ENCODE measurements at regions not wholly inside any gene's neighbourhood (a gene's known extent, or its start where the extent isn't known, plus 50 kb on each side); places are given as distances from the start of the nearest gene placed in this dataset.

DNA sequence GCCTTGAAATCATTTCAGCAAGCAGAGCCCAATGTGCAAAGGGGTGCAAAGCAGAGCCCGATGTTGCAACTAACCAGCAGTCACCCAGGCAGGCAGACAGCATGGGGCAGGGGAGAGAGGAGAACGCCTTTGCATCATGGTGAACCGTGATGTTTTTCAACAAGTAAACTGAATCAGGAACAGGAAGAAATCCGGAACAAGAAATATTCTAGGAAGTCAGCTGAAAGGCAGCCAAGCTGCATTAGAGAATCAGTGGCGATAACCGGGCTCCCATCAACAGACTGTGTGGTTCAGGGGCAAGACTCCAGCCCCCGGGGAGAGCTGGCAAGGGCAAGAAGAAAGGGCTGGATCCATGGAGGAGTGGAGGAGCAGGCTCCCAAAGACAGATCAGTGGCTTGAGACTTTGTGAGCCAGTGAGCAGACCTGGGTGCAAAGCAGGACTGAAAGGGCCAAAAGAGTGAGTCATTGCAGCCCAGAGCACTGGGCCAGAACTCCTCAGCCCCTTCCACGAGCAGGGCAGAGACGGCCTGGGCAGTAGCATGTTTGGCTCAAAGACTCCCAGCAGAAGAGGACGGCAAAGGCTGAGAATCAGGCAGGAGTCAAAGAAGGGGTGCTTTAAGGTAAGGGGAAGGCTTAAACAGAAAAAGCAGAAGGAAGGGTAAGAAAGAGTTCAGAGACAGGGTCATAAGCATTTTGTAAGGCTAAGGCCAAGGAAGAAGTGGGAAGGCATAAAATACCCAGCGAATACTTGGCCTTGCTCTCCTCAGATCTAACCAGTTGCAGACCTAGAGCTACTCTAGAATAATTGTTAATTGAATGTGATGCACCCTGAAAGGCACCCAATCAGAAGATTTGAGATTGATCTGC, 155.0 kb downstream of the SETD4 start:
- no peak for DNase-seq (ENCODE audit: low read depth in 3 of 3, low spot score in 2 of 3)

DNA sequence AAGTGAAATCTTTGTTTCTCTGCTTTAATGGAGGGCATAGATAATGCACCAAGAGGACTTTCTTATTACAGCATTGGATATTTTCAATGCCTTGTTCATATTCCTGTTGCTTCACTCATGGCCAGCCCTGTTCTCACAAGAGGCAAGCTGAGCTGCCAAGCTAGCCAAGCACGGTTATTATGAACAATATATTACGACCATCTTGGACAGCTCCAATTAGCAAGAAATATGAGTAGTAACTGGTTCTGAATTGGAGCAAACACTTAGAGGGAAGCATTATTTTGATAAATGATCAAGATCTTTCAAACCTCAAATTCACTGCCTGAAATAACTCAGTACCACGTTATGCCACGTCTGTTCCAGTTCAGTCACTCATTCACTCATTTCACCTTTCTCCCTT, 159.8 kb downstream of the SETD4 start:
- no peak for DNase-seq (ENCODE audit: low read depth in 3 of 3, low spot score in 2 of 3)

DNA sequence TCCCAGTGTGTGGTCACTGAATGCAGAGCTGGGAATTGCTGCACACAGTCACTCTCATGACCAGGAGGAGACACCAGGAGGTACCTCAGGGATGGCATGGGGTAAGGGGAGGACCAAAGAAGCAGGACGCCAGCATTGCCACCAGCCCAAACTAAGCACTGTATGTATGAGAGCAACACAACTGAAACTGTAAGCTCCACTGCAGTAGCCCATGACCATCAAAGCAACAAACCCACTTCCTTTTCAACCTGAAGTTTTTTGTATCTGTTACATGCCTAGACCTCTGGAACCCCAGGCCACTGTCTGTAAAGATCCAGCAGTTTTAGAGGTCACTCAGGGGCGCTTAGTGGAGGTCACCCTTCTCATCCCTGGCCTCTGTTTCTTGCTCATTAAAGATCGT, 164.3 kb downstream of the SETD4 start:
- DNase-seq (ENCODE audit: low read depth in 3 of 3, low spot score in 2 of 3): no peak

DNA sequence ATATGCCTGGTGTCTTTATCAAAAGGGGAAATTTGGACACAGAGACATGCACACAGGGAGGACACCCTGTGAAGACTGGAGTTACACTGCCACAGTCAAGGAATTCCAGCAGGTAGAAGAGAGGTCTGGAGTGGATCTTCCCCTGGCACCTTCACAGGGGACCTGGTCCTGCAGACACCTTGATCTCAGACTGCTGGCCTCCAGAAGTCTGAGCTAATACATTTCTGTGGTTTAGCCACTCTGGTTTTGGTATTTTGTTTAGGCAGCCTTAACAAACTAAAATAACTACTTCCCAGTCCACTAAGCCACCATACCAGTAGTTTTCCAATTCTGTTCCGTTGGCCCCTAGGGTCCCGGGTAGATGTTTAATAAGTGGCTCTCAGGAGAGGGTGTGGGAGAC, 164.7 kb downstream of the SETD4 start:
- DNase-seq (ENCODE audit: low read depth in 3 of 3, low spot score in 2 of 3): no peak

DNA sequence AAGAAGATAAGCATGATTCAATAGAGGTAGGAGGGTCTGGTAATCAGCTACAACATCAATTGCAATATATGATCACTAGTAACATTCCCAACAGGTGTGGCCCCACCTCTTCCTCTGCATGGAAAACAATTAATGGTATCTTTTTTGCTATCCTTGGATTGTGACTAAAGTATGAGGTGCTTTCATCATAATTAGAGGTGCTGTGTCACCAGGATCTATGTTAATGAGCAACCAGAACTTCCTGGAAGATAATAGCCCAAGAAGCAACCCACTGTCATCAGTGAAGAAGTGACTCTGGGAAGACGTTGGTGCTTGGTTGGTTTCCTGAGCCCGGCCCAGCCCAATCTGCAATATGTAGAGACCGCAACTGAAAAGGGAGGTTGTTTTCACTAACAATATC, 167.2 kb downstream of the SETD4 start:
- no peak for DNase-seq (ENCODE audit: low read depth in 3 of 3, low spot score in 2 of 3)

DNA sequence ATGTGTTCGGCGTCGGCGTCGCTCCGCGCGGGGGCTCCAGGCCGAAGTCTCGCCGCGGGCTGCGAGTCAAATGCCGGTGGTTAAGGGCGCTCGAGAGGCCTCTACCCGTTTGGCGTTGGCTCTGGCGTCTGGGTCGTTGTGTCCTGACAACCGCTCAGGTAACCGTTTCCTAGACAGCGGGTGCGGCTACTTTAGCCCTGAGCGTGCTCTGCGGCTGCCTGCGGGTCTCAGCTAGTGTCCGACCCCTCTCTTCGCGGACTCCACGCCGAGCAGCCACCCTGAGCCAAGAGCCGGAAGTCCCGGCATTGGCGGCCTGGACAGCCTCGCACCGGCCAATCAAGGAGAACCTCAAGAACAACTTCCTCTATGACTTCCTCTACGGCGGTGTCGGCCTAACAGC, 173.4 kb downstream of the SETD4 start:
- DNase-seq (ENCODE audit: low read depth in 3 of 3, low spot score in 2 of 3): no peak

DNA sequence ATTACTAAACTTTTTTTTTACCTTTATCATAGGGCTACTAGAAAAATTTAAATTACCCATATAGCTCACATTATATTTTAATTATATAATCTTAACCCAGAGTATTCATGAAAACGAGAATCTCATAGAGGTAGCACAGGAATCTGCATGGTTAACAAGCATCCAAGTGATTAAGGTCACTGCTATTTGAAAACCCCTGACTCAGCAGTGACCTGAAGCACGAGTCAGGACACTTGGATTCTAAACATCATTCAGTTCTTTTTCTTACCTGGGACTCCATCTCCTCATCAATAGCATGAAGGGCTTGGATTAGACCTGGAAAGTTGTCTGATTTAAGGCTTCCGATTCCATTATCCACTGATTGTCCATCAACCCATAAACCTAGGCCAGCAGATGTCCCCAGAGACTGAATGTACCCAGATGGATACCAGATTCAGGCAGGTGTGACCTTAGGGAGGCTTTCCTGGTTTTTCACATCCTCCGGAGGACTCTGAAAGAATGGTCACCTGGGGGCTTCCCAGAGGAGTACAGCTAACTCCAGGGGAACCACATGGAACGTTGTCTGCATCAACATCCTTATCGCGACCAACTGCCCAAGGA, 174.3 kb downstream of the SETD4 start:
- no peak for DNase-seq (ENCODE audit: low read depth in 3 of 3, low spot score in 2 of 3)

DNA sequence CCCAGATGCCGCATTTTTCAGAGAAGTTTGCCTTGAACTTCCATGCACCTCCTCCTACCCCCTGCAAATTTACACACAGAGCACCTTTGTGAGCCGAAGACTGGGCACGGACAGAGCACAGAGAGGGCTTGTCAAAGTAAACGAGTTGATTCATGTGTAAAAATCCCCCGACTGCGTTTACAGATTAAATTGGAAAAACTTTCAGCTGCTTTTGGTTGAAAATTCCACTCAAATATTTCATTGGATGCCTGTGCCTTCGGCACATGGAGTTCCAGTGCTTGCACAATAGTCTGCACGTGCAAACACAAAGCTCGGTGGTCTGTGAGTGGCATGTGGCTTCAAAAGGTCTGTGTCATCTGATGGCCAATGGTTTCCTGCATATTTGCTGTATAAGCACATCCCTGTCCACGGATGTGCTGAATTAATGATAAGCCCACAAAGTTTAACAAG, 177.5 kb downstream of the SETD4 start:
- no peak for DNase-seq (ENCODE audit: low read depth in 3 of 3, low spot score in 2 of 3)

DNA sequence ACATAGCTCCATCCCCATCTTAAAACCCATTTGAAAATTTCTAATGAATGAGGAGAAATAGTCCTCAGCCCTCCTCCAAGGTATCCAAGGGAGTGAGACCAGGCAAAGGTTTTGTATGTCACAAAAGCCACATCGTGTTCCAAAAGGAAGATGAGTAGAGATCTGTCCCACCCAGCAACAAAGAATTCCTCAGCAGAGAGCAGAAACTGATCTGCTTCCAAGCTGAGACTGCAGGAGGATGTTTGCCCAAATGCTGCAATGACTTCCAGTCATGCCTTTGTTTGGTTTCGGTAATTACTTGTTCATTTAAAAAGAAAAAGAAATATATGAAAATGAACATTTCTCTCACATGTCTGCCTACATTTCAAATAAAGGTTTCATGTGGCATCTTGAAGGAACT, 186.9 kb downstream of the SETD4 start:
- DNase-seq (ENCODE audit: low read depth in 3 of 3, low spot score in 2 of 3): no peak

DNA sequence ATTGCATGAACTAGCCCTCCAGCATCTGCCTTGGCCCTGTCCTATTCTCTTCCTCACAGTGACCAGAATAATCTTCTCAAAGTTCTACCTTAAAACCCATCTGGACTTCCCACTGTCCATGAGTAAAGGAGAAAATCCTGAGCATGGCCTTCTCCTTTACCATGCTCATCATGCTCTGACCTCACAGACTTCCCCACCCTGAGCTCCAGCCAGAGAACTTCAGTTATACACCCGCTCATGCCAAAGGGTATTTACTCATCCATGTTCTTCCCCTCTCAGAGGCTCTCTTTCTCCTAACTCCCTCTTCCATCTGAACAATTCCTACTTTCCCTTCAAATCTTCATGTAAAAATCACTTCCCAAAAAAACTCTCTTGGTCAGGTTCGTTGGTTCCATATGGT, 188.4 kb downstream of the SETD4 start:
- no peak for DNase-seq (ENCODE audit: low read depth in 3 of 3, low spot score in 2 of 3)

DNA sequence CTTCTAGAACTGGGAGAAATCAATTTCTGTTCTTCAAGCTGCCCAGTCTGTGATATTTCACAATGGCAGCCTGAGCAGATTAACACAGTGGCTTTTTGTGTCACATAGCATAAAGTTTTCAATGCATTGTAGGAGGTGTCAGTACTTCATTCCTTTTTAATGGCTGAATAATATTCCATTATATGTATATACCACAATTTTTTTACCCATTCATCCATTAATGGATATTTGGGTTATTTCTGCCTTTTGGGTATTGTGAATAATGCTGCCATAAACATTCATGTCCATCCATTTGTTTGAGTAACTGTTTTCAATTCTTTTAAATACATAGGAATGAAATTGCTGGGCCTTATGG, 191.5 kb downstream of the SETD4 start:
- DNase-seq (ENCODE audit: low read depth in 3 of 3, low spot score in 2 of 3): no peak

DNA sequence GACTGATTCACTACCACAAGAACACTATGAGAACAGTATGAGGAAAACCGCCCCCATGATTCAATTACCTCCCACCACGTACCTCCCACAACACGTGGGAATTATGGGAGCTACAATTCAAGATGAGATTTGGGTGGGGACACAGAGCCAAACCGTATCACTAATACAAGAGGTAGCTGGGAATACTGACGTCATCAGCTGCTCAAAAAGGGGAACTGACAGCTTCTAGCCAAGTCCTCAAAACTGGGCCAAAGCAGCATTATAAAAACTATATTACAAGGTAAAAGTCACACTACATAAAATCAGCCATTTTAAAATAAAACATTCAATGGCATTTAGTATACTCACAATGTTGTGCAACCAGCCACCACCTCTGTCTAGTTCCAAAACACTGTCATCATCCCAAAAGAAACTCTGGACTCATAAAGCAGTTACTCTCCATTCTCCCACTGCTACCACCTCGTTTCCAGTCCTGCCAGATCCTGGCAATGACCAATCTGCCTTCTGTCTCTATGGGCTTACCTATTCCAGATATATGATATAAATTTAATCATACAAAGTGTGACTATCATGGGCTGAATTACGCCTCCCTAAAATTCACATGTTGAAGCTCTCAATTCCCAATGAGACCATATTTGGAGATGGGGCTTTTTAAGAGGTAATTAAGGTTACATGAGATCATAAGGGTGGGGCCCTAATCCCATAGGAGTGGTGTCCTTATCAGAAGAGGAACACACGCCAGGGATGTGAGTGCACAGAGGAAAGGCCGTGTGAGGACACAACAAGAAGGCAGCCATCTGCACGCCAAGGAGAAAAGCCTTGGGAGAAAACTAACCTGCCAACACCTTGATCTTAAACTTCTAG, 192.1 kb downstream of the SETD4 start:
- no peak for DNase-seq (ENCODE audit: low read depth in 3 of 3, low spot score in 2 of 3)

DNA sequence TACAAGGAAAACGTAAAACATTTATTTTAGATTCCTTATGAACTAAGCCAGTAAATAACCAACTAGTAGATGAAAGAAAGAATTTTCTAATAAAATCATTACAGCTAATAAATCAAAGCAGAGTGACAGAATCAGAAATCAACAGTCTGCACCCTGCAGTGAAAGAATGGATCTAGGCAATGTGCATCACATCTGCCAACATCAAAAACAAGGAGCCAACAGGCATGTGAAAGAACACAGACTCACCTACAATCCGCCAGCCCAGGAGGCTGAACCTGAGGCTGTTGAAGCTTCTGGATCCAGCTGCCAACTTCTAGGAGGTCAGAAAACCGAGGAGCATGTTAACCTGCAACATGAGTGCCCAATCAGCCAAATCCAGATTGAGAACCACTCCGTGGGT, 196.3 kb downstream of the SETD4 start:
- DNase-seq (ENCODE audit: low read depth in 3 of 3, low spot score in 2 of 3): no peak

DNA sequence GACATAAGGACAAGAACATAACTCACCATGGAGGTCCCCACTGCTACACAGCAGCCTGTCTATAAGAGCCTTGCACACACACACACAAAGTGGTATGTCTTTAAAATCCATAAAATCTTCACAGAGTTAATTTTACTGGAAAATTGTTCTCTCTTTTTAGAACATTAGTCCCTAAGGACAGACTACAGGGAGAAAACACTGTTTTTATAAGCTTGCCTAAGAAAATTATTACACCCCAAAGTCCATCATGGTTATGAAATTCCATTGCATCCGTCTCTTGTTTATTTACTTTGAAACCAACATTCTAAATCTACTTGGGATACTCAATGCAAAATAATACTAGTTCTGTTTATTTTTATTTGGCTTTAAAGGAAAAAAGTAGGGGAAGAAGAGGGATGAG, 197.4 kb downstream of the SETD4 start:
- DNase-seq (ENCODE audit: low read depth in 3 of 3, low spot score in 2 of 3): no peak

DNA sequence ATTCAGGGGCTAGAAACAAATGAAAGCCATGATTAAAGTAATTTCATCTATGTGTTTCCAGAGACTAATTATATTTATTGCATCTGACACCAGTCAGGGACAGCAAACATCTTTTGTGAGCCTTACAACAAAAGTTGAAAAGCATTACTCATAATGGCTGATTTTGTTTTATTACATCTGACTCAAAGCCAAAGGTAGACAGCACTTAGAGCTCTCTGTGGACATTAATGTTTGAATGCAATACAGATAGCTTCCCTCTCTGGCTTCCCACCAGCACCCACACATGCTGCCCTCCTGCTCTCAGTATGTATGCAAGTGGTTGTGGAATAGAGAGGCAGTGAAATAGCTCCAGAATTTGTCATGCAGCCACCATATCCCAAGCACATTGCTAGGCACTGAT, 198.7 kb downstream of the SETD4 start:
- no peak for DNase-seq (ENCODE audit: low read depth in 3 of 3, low spot score in 2 of 3)

DNA sequence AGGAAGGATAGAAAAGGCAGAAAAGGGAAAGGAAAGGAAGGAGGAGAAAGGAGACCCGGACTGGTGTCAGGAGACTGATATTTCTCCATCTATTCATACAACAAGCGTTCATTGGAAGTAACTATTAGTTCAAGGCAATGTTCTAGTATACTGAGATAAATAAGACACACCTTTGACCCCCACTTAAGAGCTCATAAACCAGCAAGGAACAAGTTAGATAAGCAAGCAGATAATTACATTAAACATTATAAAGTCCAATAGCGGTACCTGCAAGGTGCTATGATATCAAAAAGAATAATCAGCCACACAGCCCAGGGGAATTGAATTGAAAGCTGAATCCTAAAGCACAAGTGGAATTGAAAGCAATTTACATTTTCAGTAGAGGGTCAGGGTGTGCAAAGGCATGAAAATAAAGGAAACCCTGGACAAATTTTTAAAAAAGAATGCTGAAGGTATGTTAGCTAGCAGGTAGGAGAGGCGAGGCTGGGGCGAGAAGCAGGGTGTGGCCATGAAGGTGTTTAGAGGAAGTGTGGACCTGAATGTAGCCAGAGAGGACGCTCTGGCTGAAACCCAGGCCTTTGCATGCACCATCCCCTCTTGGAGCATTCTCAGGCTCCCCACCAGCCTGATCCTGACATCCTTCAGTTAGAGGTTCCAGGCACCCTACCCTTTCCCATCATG, 200.0 kb downstream of the SETD4 start:
- no peak for DNase-seq (ENCODE audit: low read depth in 3 of 3, low spot score in 2 of 3)

DNA sequence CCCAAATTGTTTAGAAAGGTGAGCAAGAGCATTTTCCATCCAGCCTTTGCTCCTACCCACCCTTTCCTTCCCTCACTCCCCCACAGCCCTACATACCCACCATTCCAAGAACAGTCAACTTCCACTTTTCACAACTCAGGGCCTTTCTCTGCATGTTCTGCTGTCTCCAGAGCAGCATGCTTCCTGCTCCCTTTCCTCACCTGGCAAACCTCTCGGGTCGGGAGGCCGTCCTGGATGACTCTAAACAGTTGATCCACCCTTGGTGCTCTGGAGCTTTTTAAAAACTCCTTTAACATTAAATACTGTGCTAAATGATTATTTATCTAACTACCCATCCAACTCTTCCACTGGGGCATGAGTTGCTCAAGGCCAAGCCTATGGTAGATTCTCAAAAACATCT, 200.6 kb downstream of the SETD4 start:
- DNase-seq (ENCODE audit: low read depth in 3 of 3, low spot score in 2 of 3): no peak

DNA sequence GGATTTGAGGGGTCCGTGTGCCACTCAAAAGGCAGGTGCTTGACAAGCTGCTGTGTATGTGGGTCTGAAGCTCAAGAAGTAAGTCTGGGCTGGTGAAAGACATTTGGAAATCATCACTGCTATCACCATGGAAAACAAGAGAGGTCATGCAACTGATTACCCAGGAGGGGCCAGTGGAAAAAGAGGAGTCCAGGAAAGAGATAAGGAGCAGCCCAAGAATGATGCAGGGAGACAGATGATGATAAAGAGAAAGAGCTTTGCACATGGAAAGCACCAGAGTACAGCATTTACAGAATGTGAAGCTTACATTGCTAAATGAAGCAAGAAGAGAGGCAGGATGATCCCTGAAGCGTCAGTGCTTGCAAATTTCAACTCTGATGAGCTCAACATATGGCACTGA, 203.2 kb downstream of the SETD4 start:
- no peak for DNase-seq (ENCODE audit: low read depth in 3 of 3, low spot score in 2 of 3)

DNA sequence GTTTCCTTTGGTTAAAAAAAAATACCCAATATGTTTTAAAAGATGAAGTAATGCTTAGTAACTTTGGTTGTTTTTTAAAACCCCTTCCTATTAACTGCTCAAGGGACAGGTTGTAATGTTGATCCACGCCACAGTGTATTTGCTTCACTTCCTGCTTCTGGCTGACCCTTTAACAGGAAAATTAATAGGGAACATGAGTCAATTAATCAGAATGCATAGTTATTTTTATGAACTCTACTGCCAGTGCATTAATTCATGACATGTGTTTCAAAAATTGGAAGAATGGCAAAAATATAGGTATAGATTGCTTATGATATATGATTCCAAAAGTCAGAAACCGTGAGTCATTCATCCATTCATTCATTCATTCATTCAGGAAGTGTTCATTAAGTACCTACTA, 204.8 kb downstream of the SETD4 start:
- DNase-seq (ENCODE audit: low read depth in 3 of 3, low spot score in 2 of 3): no peak

DNA sequence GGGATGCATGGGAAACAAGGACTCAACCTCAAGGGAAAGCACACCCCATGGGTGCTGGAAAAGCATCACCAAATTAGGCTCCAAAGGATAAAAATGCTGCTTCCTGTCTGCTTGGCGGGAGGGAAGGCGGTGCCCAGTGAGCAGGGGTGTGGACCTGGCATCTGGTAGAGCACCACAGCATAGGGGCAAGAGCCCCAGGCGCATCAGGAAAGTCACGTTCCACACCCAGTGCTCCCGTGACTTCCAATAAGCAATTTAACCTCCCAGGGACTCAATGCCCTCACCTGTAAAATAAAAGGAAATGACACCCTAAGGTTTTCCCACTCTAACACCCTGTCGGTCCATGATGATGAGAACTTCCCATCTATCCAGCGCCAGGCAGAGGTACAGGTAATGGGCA, 206.0 kb downstream of the SETD4 start:
- no peak for DNase-seq (ENCODE audit: low read depth in 3 of 3, low spot score in 2 of 3)

Data from right renal cortex interstitium (tissue), 3 donors.